Adrenal gland (tissue), 9 donors: ENCODE measurements at regions not wholly inside any gene's neighbourhood (a gene's known extent, or its start where the extent isn't known, plus 50 kb on each side); places are given as distances from the start of the nearest gene placed in this dataset.

ENCODE experiments used
- DNase-seq, 7 donors: peaks; one replicate each; pipeline ENCODE4 v3.0.0-alpha.2; 2019 to 2020
- H3K27ac ChIP-seq, 5 donors: fragments of 200-600 bp; sonication (generic) in 4 of 5; 1 replicate in 3 of 5; 2 replicates in 2 of 5; pipeline versions ENCODE4 v1.5.1 to v1.8.0; 2016 to 2020; ENCODE audit warnings: mild to moderate bottlenecking in 1 of 5
- H3K27me3 ChIP-seq: fragments of 200-600 bp; 2 replicates; pipeline ENCODE4 v1.8.0; 2021
- H3K36me3 ChIP-seq, 2 donors: fragments of 200-600 bp; replicated peaks in 1 of 2; 1 replicate in 1 of 2; 2 replicates in 1 of 2; pipeline versions ENCODE4 v1.5.1 to v1.8.0; 2018 to 2022
- H3K4me1 ChIP-seq, 2 donors: fragments of 200-600 bp; replicated peaks in 1 of 2; 1 replicate in 1 of 2; 2 replicates in 1 of 2; pipeline versions ENCODE4 v1.5.1 to v1.8.0; 2018 to 2021
- H3K4me3 ChIP-seq, 4 donors: fragments of 200-600 bp; sonication (generic) in 3 of 4; one replicate each; pipeline ENCODE4 v1.5.1; 2016 to 2018
- H3K9me3 ChIP-seq, 3 donors: fragments of 200-600 bp; sonication (generic) in 1 of 3; replicated peaks in 1 of 3; 1 replicate in 2 of 3; 2 replicates in 1 of 3; pipeline versions ENCODE4 v1.5.1 to v1.8.0; 2016 to 2021
- POLR2A ChIP-seq, 2 donors: fragments of 450-650 bp; IDR thresholded peaks; one replicate each; pipeline ENCODE4 v1.6.1; 2017; ENCODE audit warnings: antibody characterized with exemption in 2 of 2, mild to moderate bottlenecking in 2 of 2, moderate library complexity in 1 of 2
- WGBS, 4 donors: extraction: QIAGEN DNeasy Blood & Tissue Kit in 2 of 4; methylation state at CpG; one replicate each; pipeline versions ENCODE4 v1.1.5 to v1.1.7; 2013 to 2017; 5-methylcytosine and 5-hydroxymethylcytosine counted together
- intact Hi-C, 2 donors: fragments of 100-400 bp; cut with DNase I; formaldehyde crosslinking; loops; one replicate each; pipeline versions ENCODE4 v1.14.1 to v1.15.0; 2022 to 2023
- TF ChIP-seq, protein P1 (sequence below), 6 experiments: fragments of 450-650 bp in 4 of 6; fragments of 200-600 bp in 2 of 6; sonication (generic) in 1 of 6; IDR thresholded peaks; 1 replicate in 5 of 6; 2 replicates in 1 of 6; pipeline versions ENCODE4 v1.5.1 to v1.8.0; 2016 to 2021; ENCODE audit warnings: antibody characterized with exemption in 6 of 6, mild to moderate bottlenecking in 2 of 6, moderate library complexity in 1 of 6
- donor health status: healthy with polysubstance abuse.
- donor health status: Bipolar disorder and iron deficiency.
- donor health status: DM: yes; HTN: yes; CAD: no.
- donor health status: DM: no; HTN: no; CAD: no.
- donor health status: DM: no; HTN: no; CAD: no.

DNA sequence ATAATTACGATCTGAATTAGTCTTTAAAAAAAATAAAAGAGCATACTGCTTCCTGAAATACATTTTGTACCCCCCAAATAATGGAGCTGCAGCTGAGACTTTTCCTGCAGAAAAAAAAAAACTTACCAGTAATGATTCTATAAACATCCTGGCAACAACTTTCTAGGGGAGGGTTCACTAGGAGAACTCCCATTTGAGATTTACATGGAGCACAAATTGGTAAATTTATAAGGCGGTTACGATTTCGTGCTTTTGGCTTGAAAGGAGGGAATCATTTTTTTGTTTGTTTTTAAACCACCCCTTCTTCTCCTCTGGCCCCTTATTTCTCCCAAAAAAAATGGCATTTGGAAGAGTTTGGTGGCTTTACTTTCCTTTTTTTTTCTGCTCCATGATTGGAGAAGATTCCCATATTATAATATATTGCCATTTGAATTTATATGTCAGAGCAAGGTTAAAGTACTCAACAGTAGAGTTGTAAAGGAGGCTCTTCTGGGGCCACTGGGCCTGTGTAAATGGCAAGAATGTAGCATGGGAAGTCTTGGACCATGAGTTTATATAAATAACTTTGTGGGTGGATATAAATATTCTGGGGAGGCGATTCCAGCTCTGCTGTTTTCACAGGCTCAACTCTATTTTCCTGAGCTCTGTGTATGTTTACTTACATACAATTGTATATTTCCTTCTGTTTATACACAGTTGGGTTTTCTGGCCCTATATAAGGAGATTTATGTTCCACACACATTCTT is 159.9 kb downstream of the CSNK1G3 start:
- intact Hi-C loops: no loop called here

DNA sequence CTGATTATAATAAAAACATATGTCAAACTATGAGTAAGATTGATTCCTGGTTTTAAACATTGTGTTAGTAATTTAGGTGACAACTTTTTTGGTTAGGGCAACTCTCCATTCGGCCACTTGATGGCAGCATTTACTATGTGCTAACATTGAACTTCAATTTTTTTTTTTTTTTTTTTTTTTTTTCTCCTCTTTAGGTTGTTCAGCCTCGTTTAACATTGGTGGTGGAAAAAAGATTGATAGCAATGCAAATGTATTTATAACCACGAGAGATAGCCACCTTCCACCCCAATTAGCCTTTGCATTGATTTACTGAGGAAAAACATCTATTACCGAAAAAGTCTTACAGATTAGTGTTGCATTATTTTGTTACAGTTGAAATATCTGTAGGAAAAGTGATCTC is 159.1 kb downstream of the CSNK1G3 start:
- whole genome bisulfite sequencing, 4 donors: 10 to 15% (median 11%) methylated on average over 4 of the region's 4 CpGs
- no peaks in the 10 kb centered on the region for H3K36me3 ChIP-seq
- no peaks in the 10 kb centered on the region for H3K27me3 ChIP-seq
- peaks cover 0 to 4% of the 10 kb centered on the region in 2 donors for H3K4me1 ChIP-seq
- H3K4me3 ChIP-seq: no peak overlapping the region
- no peak overlapping the region for H3K27ac ChIP-seq
- intact Hi-C loops: no loop called here
- TF ChIP-seq, protein P1, sequence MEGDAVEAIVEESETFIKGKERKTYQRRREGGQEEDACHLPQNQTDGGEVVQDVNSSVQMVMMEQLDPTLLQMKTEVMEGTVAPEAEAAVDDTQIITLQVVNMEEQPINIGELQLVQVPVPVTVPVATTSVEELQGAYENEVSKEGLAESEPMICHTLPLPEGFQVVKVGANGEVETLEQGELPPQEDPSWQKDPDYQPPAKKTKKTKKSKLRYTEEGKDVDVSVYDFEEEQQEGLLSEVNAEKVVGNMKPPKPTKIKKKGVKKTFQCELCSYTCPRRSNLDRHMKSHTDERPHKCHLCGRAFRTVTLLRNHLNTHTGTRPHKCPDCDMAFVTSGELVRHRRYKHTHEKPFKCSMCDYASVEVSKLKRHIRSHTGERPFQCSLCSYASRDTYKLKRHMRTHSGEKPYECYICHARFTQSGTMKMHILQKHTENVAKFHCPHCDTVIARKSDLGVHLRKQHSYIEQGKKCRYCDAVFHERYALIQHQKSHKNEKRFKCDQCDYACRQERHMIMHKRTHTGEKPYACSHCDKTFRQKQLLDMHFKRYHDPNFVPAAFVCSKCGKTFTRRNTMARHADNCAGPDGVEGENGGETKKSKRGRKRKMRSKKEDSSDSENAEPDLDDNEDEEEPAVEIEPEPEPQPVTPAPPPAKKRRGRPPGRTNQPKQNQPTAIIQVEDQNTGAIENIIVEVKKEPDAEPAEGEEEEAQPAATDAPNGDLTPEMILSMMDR (IDR thresholded peaks at IDR 0.05): peak; percentile 60 to 87 (median 77)
- no peak for TF ChIP-seq POLR2A (IDR thresholded peaks at IDR 0.05)
- H3K9me3 ChIP-seq: no peaks in the 10 kb centered on the region
- peak; percentile 19 to 77 (median 40) for DNase-seq

More for the DNA sequence above, 159.9 kb downstream of the CSNK1G3 start:
- 81 to 89% (median 87%) methylated on average over 5 of the region's 5 CpGs for WGBS, 4 donors
- no peak overlapping the region for H3K27ac ChIP-seq
- H3K4me3 ChIP-seq: no peak overlapping the region
- H3K27me3 ChIP-seq: no peaks in the 10 kb centered on the region
- no peaks in the 10 kb centered on the region for H3K9me3 ChIP-seq
- no peak for DNase-seq
- peaks cover 0 to 4% of the 10 kb centered on the region in 2 donors for H3K4me1 ChIP-seq
- no peaks in the 10 kb centered on the region for H3K36me3 ChIP-seq
- TF ChIP-seq POLR2A (IDR thresholded peaks at IDR 0.05): no peak
- TF ChIP-seq, protein P1 (IDR thresholded peaks at IDR 0.05): no peak
